ENCODE measurements at regions not wholly inside any gene's neighbourhood (a gene's known extent, or its start where the extent isn't known, plus 50 kb on each side); places are given as distances from the start of the nearest gene placed in this dataset.

DNA sequence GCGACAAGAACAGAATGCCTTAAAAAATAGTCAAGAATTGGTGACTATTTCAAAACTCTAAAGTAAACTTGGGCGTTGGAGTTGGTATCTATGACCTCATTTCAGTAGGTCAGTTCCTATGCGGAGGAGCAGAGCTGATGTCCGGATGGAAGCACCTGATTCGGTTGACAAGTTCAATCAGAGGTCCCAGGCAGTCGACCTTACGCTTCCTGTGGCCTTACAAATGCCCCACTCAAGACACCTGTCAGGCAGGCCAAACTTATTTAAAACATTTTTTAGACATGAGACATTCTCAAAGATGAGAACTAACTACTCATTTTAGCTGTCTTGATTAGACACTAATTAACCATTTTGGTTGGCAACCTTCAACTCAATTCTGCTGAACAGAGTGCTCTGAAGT, 137.7 kb upstream of the ADAMTS3 start:
- TF ChIP-seq, protein P1, sequence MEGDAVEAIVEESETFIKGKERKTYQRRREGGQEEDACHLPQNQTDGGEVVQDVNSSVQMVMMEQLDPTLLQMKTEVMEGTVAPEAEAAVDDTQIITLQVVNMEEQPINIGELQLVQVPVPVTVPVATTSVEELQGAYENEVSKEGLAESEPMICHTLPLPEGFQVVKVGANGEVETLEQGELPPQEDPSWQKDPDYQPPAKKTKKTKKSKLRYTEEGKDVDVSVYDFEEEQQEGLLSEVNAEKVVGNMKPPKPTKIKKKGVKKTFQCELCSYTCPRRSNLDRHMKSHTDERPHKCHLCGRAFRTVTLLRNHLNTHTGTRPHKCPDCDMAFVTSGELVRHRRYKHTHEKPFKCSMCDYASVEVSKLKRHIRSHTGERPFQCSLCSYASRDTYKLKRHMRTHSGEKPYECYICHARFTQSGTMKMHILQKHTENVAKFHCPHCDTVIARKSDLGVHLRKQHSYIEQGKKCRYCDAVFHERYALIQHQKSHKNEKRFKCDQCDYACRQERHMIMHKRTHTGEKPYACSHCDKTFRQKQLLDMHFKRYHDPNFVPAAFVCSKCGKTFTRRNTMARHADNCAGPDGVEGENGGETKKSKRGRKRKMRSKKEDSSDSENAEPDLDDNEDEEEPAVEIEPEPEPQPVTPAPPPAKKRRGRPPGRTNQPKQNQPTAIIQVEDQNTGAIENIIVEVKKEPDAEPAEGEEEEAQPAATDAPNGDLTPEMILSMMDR (IDR thresholded peaks at IDR 0.05) = no peak
- TF ChIP-seq, protein P2, sequence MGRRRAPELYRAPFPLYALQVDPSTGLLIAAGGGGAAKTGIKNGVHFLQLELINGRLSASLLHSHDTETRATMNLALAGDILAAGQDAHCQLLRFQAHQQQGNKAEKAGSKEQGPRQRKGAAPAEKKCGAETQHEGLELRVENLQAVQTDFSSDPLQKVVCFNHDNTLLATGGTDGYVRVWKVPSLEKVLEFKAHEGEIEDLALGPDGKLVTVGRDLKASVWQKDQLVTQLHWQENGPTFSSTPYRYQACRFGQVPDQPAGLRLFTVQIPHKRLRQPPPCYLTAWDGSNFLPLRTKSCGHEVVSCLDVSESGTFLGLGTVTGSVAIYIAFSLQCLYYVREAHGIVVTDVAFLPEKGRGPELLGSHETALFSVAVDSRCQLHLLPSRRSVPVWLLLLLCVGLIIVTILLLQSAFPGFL (CRISPR knock-in tag; IDR thresholded peaks at IDR 0.05; ENCODE audit: borderline replicate concordance) = no peak
- TF ChIP-seq NFE2L1 (CRISPR knock-in tag; IDR thresholded peaks at IDR 0.05) (no peak), ZNF317 (CRISPR knock-in tag; IDR thresholded peaks at IDR 0.05; ENCODE audit: borderline replicate concordance, low read depth) (no peak), FOXJ3 (CRISPR knock-in tag; IDR thresholded peaks at IDR 0.05; ENCODE audit: borderline replicate concordance) (no peak), ESRRA (CRISPR knock-in tag; IDR thresholded peaks at IDR 0.05; ENCODE audit: borderline replicate concordance) (no peak), ELF4 (CRISPR knock-in tag; IDR thresholded peaks at IDR 0.05; ENCODE audit: low read depth) (no peak)
- TF ChIP-seq, protein P3, sequence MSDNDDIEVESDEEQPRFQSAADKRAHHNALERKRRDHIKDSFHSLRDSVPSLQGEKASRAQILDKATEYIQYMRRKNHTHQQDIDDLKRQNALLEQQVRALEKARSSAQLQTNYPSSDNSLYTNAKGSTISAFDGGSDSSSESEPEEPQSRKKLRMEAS (CRISPR knock-in tag; IDR thresholded peaks at IDR 0.05) = no peak
- TF ChIP-seq, protein P4, sequence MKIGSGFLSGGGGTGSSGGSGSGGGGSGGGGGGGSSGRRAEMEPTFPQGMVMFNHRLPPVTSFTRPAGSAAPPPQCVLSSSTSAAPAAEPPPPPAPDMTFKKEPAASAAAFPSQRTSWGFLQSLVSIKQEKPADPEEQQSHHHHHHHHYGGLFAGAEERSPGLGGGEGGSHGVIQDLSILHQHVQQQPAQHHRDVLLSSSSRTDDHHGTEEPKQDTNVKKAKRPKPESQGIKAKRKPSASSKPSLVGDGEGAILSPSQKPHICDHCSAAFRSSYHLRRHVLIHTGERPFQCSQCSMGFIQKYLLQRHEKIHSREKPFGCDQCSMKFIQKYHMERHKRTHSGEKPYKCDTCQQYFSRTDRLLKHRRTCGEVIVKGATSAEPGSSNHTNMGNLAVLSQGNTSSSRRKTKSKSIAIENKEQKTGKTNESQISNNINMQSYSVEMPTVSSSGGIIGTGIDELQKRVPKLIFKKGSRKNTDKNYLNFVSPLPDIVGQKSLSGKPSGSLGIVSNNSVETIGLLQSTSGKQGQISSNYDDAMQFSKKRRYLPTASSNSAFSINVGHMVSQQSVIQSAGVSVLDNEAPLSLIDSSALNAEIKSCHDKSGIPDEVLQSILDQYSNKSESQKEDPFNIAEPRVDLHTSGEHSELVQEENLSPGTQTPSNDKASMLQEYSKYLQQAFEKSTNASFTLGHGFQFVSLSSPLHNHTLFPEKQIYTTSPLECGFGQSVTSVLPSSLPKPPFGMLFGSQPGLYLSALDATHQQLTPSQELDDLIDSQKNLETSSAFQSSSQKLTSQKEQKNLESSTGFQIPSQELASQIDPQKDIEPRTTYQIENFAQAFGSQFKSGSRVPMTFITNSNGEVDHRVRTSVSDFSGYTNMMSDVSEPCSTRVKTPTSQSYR (CRISPR knock-in tag; IDR thresholded peaks at IDR 0.05) = no peak

Data from WTC11 (cell line).